ENCODE measurements at regions not wholly inside any gene's neighbourhood (a gene's known extent, or its start where the extent isn't known, plus 50 kb on each side); places are given as distances from the start of the nearest gene placed in this dataset.

- no peak for TF ChIP-seq MAFG (CRISPR knock-in tag; IDR thresholded peaks at IDR 0.05)
- no peak for TF ChIP-seq RFX5 (IDR thresholded peaks at IDR 0.05; ENCODE audit: low read depth, low read length)
- TF ChIP-seq ZNF839 (CRISPR knock-in tag; IDR thresholded peaks at IDR 0.05; ENCODE audit: borderline replicate concordance): no peak
- TF ChIP-seq ATF2 (CRISPR knock-in tag; IDR thresholded peaks at IDR 0.05): no peak
- TF ChIP-seq FOXK2 (IDR thresholded peaks at IDR 0.05): no peak
Observed at GRCh38 chr13:44810061-44810840, 179.0 kb downstream of the NUFIP1 start.
